Upper lobe of right lung (tissue), 1 donor: ENCODE measurements at regions not wholly inside any gene's neighbourhood (a gene's known extent, or its start where the extent isn't known, plus 50 kb on each side); places are given as distances from the start of the nearest gene placed in this dataset.
A peak's percentile ranks its signal among the peaks of the same experiment; 100 is the strongest.
"Not testable (repeated sequence)": the region's sequence is repeated elsewhere in the genome, so short reads cannot be mapped to it uniquely, and the experiment has no call there.

Source experiments
- ATAC-seq: fragments of 200-7000 bp; cut with Tn5 transposase; one replicate; pipeline ENCODE4 v1.9.1; 2020; ENCODE audit warnings: mild to moderate bottlenecking, moderate library complexity
- DNase-seq: peaks from one replicate; pipeline ENCODE4 v3.0.0-alpha.2; 2020
- H3K27ac ChIP-seq: fragments of 200-600 bp; one replicate; pipeline ENCODE4 v1.8.0; 2022
- H3K27me3 ChIP-seq: fragments of 200-600 bp; one replicate; pipeline ENCODE4 v1.8.0; 2022; ENCODE audit warnings: mild to moderate bottlenecking
- H3K36me3 ChIP-seq: fragments of 200-600 bp; one replicate; pipeline ENCODE4 v1.8.0; 2022
- H3K4me1 ChIP-seq: fragments of 200-600 bp; one replicate; pipeline ENCODE4 v1.8.0; 2022
- H3K4me3 ChIP-seq: fragments of 200-600 bp; one replicate; pipeline ENCODE4 v1.8.0; 2022; ENCODE audit warnings: mild to moderate bottlenecking
- H3K9me3 ChIP-seq: fragments of 200-600 bp; one replicate; pipeline ENCODE4 v1.8.0; 2022
- CTCF ChIP-seq: fragments of 200-600 bp; IDR thresholded peaks from one replicate; pipeline ENCODE4 v1.8.0; 2022; ENCODE audit warnings: antibody characterized with exemption
- intact Hi-C: fragments of 100-400 bp; cut with DNase I; formaldehyde crosslinking; loops from one replicate; pipeline ENCODE4 v1.11.0; 2022
- donor health status: DM: no; HTN: yes; CAD: no; lungs with severe emphysema.

GRCh38 chr7:48832303-48832845, 92.0 kb upstream of the CDC14C start:
- H3K9me3 ChIP-seq = no peaks in the 10 kb centered on the region
- no peaks in the 10 kb centered on the region for H3K36me3 ChIP-seq
- H3K4me1 ChIP-seq = no peaks in the 10 kb centered on the region
- H3K27ac ChIP-seq = no peak overlapping the region
- no peak for ATAC-seq
- H3K27me3 ChIP-seq = no peaks in the 10 kb centered on the region
- H3K4me3 ChIP-seq = no peak overlapping the region
- TF ChIP-seq CTCF = no peak
- DNase-seq = no peak
- intact Hi-C loops = no loop called here

DNA sequence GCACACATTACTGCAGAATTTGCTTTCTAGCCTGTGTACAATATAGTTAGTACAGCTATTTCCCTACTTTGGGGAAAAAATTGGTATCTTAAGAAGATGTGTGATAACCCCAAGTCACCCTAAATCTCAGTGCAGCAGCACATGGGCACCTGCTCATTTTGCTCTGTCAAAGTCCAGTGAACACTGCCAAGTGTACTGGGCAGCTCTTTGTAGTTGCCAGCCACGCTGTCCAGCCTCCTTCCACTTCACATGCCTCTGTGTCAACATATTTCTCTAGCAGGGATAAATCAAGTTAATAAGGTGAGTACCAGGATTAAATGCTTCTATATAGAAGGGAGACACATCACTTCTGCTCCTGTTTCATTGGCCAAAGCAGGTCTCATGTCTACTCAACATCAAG, 87.1 kb upstream of the CDC14C start:
- H3K9me3 ChIP-seq = no peaks in the 10 kb centered on the region
- H3K27me3 ChIP-seq = no peaks in the 10 kb centered on the region
- ATAC-seq = no peak
- H3K4me3 ChIP-seq = no peak overlapping the region
- H3K27ac ChIP-seq = no peak overlapping the region
- TF ChIP-seq CTCF = no peak
- DNase-seq = no peak
- no peaks in the 10 kb centered on the region for H3K36me3 ChIP-seq
- intact Hi-C loops = no loop called here
- no peaks in the 10 kb centered on the region for H3K4me1 ChIP-seq

DNA sequence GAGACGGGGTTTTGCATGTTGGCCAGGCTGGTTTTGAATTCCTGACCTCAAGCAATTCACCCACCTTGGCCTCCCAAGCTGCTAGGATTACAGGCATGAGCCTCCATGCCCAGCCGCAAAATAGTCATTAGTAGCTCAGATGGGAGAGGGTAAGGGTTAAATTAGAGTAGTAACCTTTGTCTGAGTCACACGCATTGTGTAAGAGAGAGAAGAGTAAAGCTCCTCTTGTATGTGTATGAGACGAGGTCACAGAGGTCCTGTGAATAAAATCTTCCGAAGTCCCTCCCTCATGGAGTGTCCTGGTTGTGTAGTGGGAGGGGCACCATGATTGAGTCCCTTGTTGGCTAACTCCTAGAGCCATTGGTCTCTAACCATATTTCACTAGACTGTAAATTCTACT, 85.2 kb upstream of the CDC14C start:
- no peak for DNase-seq
- Histone ChIP-seq H3K27me3 (no peaks in the 10 kb centered on the region), H3K9me3 (no peaks in the 10 kb centered on the region), H3K27ac (no peak overlapping the region), H3K4me1 (no peaks in the 10 kb centered on the region), H3K36me3 (no peaks in the 10 kb centered on the region), H3K4me3 (no peak overlapping the region)
- intact Hi-C loops = no loop called here
- no peak for TF ChIP-seq CTCF
- ATAC-seq = no peak

- Histone ChIP-seq H3K9me3 (no peaks in the 10 kb centered on the region), H3K36me3 (no peaks in the 10 kb centered on the region), H3K27me3 (no peaks in the 10 kb centered on the region), H3K27ac (no peak overlapping the region), H3K4me1 (no peaks in the 10 kb centered on the region), H3K4me3 (no peak overlapping the region)
- ATAC-seq (no peak), DNase-seq (no peak)
- intact Hi-C loops = no loop called here
- TF ChIP-seq CTCF = no peak
Measured at GRCh38 chr7:48841739-48842138, 82.6 kb upstream of the CDC14C start.

GRCh38 chr7:48847917-48848316, 76.4 kb upstream of the CDC14C start:
- DNase-seq = no peak
- no peak for TF ChIP-seq CTCF
- intact Hi-C loops = no loop called here

DNA sequence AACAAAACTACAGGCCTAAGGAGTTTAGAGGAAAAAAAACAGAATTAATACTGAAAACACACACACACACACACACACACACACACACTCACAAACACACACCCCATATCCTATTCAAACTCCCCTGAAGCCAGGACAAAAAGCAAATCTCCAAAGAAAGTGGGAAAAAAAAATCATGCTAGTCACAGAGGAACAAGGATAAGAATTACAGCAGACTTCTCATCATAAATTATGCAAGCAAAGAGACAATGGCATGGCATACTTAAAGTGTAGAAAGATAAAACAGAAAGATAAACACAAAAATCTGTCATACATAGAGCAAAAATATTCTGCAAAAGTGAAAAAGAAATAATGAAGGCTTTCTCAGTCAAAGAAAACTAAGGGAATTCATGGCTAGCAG, 63.9 kb upstream of the CDC14C start:
- intact Hi-C loops, H3K9me3 ChIP-seq, H3K27me3 ChIP-seq, H3K36me3 ChIP-seq, H3K27ac ChIP-seq, H3K4me3 ChIP-seq, ATAC-seq, DNase-seq, H3K4me1 ChIP-seq: not testable (repeated sequence)

More at GRCh38 chr7:48847917-48848316, 76.4 kb upstream of the CDC14C start:
- Histone ChIP-seq H3K36me3 (no peaks in the 10 kb centered on the region), H3K9me3 (no peaks in the 10 kb centered on the region), H3K27ac (no peak overlapping the region), H3K4me3 (no peak overlapping the region), H3K4me1 (no peaks in the 10 kb centered on the region), H3K27me3 (no peaks in the 10 kb centered on the region)
- peak; percentile 41 for ATAC-seq
